VCaP (cell line): ENCODE measurements at regions not wholly inside any gene's neighbourhood (a gene's known extent, or its start where the extent isn't known, plus 50 kb on each side); places are given as distances from the start of the nearest gene placed in this dataset.

Experiments used
- H3K27ac ChIP-seq: fragments of 450-650 bp; 2 replicates; pipeline ENCODE4 v1.5.1; 2017
- TF ChIP-seq, protein P1 (sequence below): fragments of 450-650 bp; conservative IDR thresholded peaks from 2 replicates; pipeline ENCODE4 v1.5.1; 2017; ENCODE audit warnings: mild to moderate bottlenecking, moderate library complexity

DNA sequence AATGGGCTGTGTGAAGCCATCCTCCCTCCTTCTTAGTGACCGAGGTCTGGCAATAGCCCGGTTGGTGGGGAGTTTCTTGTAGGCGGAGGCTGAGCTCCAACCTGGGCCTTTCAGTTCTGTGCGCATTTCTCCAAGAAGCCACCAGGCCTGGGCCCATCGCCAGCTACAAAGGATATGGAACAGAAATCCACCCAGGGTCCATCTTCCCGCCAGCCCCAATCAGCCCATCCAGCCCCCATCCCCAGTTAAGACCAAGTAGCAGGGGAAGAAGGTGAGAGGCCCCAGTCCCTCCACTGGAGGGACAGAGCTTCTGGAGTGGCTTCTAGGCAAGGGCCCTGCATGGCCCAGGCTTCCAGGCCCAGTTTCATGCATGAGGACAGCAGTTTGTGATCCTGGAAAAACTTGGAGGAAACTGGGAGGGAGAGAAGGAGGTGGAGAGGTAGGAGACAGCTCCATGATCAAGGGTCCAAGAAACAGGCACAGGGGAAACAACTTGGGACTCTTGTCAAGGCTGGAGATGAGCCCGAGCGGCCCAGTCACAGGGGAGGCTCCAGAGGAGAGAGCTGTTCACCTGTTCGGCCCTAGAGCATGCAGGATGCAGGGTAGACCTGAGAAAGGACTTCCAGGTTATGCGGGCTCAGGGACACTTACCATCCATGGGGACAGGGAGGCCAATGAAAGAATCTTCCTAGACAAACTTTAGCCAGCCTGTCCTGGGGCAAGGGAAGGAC lies 261.2 kb downstream of the PTPRU start:
- H3K27ac ChIP-seq: no peak overlapping the region

DNA sequence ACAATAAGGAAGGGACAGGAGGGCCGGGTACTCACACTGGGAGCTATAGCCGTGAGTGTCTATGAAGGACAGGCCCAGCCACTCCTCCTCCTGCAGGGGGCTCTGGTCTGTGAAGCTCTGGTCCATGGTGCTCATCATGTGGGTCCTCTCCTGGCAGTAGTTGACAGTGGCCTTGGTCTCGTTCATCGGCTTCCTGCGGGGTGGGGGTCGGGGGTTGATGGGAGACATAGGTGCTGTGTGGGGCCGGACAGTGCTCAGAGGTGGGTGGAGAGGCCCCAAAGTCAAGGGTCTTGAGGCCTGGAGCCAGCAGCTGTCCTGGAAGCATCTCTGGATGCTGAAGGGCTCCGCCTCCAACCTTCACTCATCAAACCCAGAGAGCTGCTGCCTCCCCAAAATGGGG lies 260.4 kb downstream of the PTPRU start:
- TF ChIP-seq, protein P1, sequence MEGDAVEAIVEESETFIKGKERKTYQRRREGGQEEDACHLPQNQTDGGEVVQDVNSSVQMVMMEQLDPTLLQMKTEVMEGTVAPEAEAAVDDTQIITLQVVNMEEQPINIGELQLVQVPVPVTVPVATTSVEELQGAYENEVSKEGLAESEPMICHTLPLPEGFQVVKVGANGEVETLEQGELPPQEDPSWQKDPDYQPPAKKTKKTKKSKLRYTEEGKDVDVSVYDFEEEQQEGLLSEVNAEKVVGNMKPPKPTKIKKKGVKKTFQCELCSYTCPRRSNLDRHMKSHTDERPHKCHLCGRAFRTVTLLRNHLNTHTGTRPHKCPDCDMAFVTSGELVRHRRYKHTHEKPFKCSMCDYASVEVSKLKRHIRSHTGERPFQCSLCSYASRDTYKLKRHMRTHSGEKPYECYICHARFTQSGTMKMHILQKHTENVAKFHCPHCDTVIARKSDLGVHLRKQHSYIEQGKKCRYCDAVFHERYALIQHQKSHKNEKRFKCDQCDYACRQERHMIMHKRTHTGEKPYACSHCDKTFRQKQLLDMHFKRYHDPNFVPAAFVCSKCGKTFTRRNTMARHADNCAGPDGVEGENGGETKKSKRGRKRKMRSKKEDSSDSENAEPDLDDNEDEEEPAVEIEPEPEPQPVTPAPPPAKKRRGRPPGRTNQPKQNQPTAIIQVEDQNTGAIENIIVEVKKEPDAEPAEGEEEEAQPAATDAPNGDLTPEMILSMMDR: no peak

More for the DNA sequence above, 261.2 kb downstream of the PTPRU start:
- TF ChIP-seq, protein P1: no peak

GRCh38 chr1:29490204-29490934 lies 254.0 kb downstream of the PTPRU start:
- no peak overlapping the region for H3K27ac ChIP-seq

More for the DNA sequence above, 260.4 kb downstream of the PTPRU start:
- H3K27ac ChIP-seq: no peak overlapping the region

GRCh38 chr1:29489471-29489870 lies 253.1 kb downstream of the PTPRU start:
- TF ChIP-seq, protein P1: no peak
- H3K27ac ChIP-seq: no peak overlapping the region

More at GRCh38 chr1:29490204-29490934, 254.0 kb downstream of the PTPRU start:
- TF ChIP-seq, protein P1: no peak; the same call in 1 of the 2 replicates

GRCh38 chr1:29488794-29489311 lies 252.5 kb downstream of the PTPRU start:
- no peak overlapping the region for H3K27ac ChIP-seq
- TF ChIP-seq, protein P1: no peak

- TF ChIP-seq, protein P1: no peak
- H3K27ac ChIP-seq: no peak overlapping the region
These were observed 251.9 kb downstream of the PTPRU start for GRCh38 chr1:29488086-29488793.

- H3K27ac ChIP-seq: no peak overlapping the region
These were observed 251.0 kb downstream of the PTPRU start for GRCh38 chr1:29487291-29487690.

More at GRCh38 chr1:29487291-29487690, 251.0 kb downstream of the PTPRU start:
- TF ChIP-seq, protein P1: no peak
